ENCODE measurements at regions not wholly inside any gene's neighbourhood (a gene's known extent, or its start where the extent isn't known, plus 50 kb on each side); places are given as distances from the start of the nearest gene placed in this dataset.

DNA sequence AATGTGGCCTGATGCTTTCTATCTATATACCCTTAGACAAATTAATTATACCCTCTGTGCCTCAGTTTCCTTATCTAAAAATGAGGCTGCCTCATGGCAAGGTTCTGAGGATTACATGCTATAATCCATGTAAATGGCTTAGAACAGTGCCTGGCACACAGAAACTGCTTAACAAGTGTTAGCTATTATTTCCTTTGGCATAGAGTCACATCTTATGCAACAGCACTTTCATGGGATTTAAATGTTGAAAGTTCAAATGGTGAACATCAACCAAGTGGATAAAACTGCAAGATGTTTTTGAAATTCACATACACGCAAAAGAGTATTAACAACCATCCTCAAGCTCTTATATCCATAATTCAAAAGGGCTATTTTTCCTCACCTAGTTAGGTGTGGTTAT, 202.8 kb upstream of the JAG1 start:
- no peak overlapping the region for H3K9ac ChIP-seq (ENCODE audit: low read length)
- peaks cover 0 to 5% of the 10 kb centered on the region in 2 experiments; a peak in 1 of 4 replicates for H3K9me3 ChIP-seq (ENCODE audit: control insufficient read depth in 1 of 2, insufficient read depth in 1 of 2, low read depth in 1 of 2, low read length in 2 of 2)
- H4K20me1 ChIP-seq (ENCODE audit: insufficient read depth) = no peaks in the 10 kb centered on the region
- H3K9me2 ChIP-seq (ENCODE audit: insufficient read depth) = no peaks in the 10 kb centered on the region
- H3K36me3 ChIP-seq (ENCODE audit: control insufficient read depth in 1 of 2, insufficient read depth in 2 of 2, low read length in 2 of 2) = no peaks in the 10 kb centered on the region
- H3K79me2 ChIP-seq (ENCODE audit: insufficient read depth, low read length) = no peaks in the 10 kb centered on the region
- no peak overlapping the region for H2AFZ ChIP-seq (ENCODE audit: low read depth, low read length, poor library complexity, severe bottlenecking)
- H3K4me2 ChIP-seq (ENCODE audit: low read length) = no peak overlapping the region
- H3K27ac ChIP-seq (ENCODE audit: low read depth, low read length) = no peak overlapping the region
- BruUV-seq (replicated peaks) = no TSS peak
- H3K4me1 ChIP-seq (ENCODE audit: control insufficient read depth in 1 of 2, insufficient read depth in 2 of 2, low read length in 2 of 2) = no peaks in the 10 kb centered on the region
- intact Hi-C loops (cut with micrococcal nuclease) = no loop called here
- H3K4me3 ChIP-seq (replicated peaks in 1 of 2; ENCODE audit: low read depth in 1 of 2, low read length in 2 of 2) = no peak overlapping the region
- ATAC-seq (no peak), DNase-seq (ENCODE audit: low read depth, low spot score) (no peak)
- ChIA-PET CTCF (no interaction called here), POLR2A (no interaction called here), RAD21 (ENCODE audit: low non-redundant PET in 1 of 2, low total read pairs in 2 of 2, uncharacterized antibody in 2 of 2, unreplicated experiment in 2 of 2) (no interaction called here)
- TF ChIP-seq YY1 (IDR thresholded peaks at IDR 0.05; ENCODE audit: extremely low read depth, insufficient replicate concordance, low read depth, low read length) (no peak), ZNF274 (IDR thresholded peaks at IDR 0.05; ENCODE audit: low read depth, low read length) (no peak), RAD21 (IDR thresholded peaks at IDR 0.05; ENCODE audit: low read depth) (no peak)
- TF ChIP-seq, protein P1, sequence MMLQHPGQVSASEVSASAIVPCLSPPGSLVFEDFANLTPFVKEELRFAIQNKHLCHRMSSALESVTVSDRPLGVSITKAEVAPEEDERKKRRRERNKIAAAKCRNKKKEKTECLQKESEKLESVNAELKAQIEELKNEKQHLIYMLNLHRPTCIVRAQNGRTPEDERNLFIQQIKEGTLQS (IDR thresholded peaks at IDR 0.05) = no peak
- H3K27me3 ChIP-seq (ENCODE audit: insufficient read depth, low read length) = no peaks in the 10 kb centered on the region

DNA sequence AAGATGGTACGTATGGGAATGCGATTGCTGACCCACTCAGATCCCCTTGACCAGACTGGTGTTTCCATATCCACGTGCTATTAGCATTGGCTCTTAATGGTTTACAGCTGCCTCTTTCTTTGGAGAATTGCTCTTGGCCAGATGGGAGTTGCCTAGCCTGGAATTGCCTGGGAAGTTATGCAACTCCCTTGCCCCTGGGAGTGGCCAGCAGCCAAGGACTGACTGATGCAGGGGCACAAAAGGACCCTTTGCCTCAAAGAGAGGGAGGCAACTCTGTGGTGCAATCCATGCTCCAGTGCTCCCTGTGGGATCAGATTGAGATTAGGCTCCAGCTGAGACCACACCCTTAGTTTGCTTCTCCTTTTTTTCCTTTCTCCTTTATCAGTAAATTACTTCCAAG, 203.5 kb upstream of the JAG1 start:
- no peaks in the 10 kb centered on the region for H4K20me1 ChIP-seq (ENCODE audit: insufficient read depth)
- H3K4me1 ChIP-seq (ENCODE audit: control insufficient read depth in 1 of 2, insufficient read depth in 2 of 2, low read length in 2 of 2) = no peaks in the 10 kb centered on the region
- DNase-seq (ENCODE audit: low read depth, low spot score) = no peak
- no peak for ATAC-seq
- no peaks in the 10 kb centered on the region for H3K9me2 ChIP-seq (ENCODE audit: insufficient read depth)
- ChIA-PET POLR2A (no interaction called here), CTCF (no interaction called here), RAD21 (ENCODE audit: low non-redundant PET in 1 of 2, low total read pairs in 2 of 2, uncharacterized antibody in 2 of 2, unreplicated experiment in 2 of 2) (no interaction called here)
- H3K79me2 ChIP-seq (ENCODE audit: insufficient read depth, low read length) = no peaks in the 10 kb centered on the region
- TF ChIP-seq, protein P2, sequence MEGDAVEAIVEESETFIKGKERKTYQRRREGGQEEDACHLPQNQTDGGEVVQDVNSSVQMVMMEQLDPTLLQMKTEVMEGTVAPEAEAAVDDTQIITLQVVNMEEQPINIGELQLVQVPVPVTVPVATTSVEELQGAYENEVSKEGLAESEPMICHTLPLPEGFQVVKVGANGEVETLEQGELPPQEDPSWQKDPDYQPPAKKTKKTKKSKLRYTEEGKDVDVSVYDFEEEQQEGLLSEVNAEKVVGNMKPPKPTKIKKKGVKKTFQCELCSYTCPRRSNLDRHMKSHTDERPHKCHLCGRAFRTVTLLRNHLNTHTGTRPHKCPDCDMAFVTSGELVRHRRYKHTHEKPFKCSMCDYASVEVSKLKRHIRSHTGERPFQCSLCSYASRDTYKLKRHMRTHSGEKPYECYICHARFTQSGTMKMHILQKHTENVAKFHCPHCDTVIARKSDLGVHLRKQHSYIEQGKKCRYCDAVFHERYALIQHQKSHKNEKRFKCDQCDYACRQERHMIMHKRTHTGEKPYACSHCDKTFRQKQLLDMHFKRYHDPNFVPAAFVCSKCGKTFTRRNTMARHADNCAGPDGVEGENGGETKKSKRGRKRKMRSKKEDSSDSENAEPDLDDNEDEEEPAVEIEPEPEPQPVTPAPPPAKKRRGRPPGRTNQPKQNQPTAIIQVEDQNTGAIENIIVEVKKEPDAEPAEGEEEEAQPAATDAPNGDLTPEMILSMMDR (IDR thresholded peaks at IDR 0.05 in 2 of 3, conservative IDR thresholded peaks at IDR 0.05 in 1 of 3; ENCODE audit: borderline replicate concordance in 1 of 3, insufficient read depth in 1 of 3, low read depth in 2 of 3, low read length in 2 of 3) = no peak
- TF ChIP-seq YY1 (IDR thresholded peaks at IDR 0.05; ENCODE audit: extremely low read depth, insufficient replicate concordance, low read depth, low read length) (no peak), FOSL1 (IDR thresholded peaks at IDR 0.05; ENCODE audit: low read depth) (no peak), POLR2A (IDR thresholded peaks at IDR 0.05; ENCODE audit: borderline replicate concordance, extremely low read depth, insufficient read depth, insufficient read length) (no peak), EZH2 (IDR thresholded peaks at IDR 0.05) (no peak)
- H2AFZ ChIP-seq (ENCODE audit: low read depth, low read length, poor library complexity, severe bottlenecking) = no peak overlapping the region
- no peak overlapping the region for H3K27ac ChIP-seq (ENCODE audit: low read depth, low read length)
- H3K4me3 ChIP-seq (replicated peaks in 1 of 2; ENCODE audit: low read depth in 1 of 2, low read length in 2 of 2) = no peak overlapping the region
- BruUV-seq (replicated peaks) = no TSS peak
- H3K27me3 ChIP-seq (ENCODE audit: insufficient read depth, low read length) = no peaks in the 10 kb centered on the region
- H3K36me3 ChIP-seq (ENCODE audit: control insufficient read depth in 1 of 2, insufficient read depth in 2 of 2, low read length in 2 of 2) = no peaks in the 10 kb centered on the region
- no peak overlapping the region for H3K4me2 ChIP-seq (ENCODE audit: low read length)
- peaks cover 0 to 5% of the 10 kb centered on the region in 2 experiments; a peak in 1 of 4 replicates for H3K9me3 ChIP-seq (ENCODE audit: control insufficient read depth in 1 of 2, insufficient read depth in 1 of 2, low read depth in 1 of 2, low read length in 2 of 2)
- intact Hi-C loops (cut with micrococcal nuclease) = no loop called here
- H3K9ac ChIP-seq (ENCODE audit: low read length) = no peak overlapping the region
